ENCODE measurements at regions not wholly inside any gene's neighbourhood (a gene's known extent, or its start where the extent isn't known, plus 50 kb on each side); places are given as distances from the start of the nearest gene placed in this dataset.

DNA sequence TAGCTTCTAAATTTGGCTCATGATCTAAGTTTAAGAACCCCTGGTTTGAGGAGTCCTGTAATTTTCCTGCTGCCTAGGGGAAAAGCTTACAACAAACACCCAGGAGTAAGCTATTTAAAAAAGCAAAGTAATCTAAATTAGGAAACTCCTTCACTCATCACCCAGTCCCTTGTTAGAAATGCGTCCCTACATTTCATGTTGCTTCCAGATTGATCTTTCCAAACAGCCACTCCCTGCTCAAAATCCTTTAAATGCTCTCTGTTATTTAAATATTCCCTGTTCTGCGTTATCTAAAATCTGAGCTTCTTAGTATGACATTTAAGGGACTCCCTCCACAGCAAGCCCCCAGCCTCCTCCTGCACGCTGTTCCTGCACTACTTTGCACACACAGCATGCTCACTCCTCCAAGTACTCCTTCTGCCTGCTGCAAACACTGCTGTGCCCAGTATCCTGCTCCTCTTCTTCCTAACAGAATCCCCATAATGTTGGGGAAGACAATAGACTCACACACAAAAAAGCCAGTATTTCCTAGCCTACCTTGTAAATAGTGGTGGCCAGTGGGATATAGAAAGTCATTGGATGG, 123.3 kb upstream of the RASEF start:
- ChIA-PET CTCF (no interaction called here), POLR2A (no interaction called here)
- Mint-ChIP-seq H3K4me3 (ENCODE audit: unreplicated experiment) (no peak overlapping the region), H3K4me1 (ENCODE audit: low read depth, unreplicated experiment) (no peaks in the 10 kb centered on the region), H3K36me3 (ENCODE audit: insufficient read depth, unreplicated experiment) (no peaks in the 10 kb centered on the region), H3K9me3 (ENCODE audit: unreplicated experiment) (no peaks in the 10 kb centered on the region), H3K27me3 (ENCODE audit: insufficient read depth, unreplicated experiment) (peaks cover 10% of the 10 kb centered on the region), H3K27ac (ENCODE audit: unreplicated experiment) (no peak overlapping the region)
- BruUV-seq (replicated peaks), result no TSS peak
- intact Hi-C loops (cut with micrococcal nuclease; ENCODE audit: unreplicated experiment), result no loop called here
- Histone ChIP-seq H3K4me1 (no peaks in the 10 kb centered on the region), H3K9me3 (no peaks in the 10 kb centered on the region), H3K27me3 (replicated peaks; ENCODE audit: control insufficient read depth, insufficient read depth, low read length) (no peaks in the 10 kb centered on the region), H3K36me3 (ENCODE audit: control insufficient read depth, insufficient read depth, low read length) (no peaks in the 10 kb centered on the region), H3K4me3 (ENCODE audit: low read depth, low read length) (no peak overlapping the region)
- TF ChIP-seq, protein P1, sequence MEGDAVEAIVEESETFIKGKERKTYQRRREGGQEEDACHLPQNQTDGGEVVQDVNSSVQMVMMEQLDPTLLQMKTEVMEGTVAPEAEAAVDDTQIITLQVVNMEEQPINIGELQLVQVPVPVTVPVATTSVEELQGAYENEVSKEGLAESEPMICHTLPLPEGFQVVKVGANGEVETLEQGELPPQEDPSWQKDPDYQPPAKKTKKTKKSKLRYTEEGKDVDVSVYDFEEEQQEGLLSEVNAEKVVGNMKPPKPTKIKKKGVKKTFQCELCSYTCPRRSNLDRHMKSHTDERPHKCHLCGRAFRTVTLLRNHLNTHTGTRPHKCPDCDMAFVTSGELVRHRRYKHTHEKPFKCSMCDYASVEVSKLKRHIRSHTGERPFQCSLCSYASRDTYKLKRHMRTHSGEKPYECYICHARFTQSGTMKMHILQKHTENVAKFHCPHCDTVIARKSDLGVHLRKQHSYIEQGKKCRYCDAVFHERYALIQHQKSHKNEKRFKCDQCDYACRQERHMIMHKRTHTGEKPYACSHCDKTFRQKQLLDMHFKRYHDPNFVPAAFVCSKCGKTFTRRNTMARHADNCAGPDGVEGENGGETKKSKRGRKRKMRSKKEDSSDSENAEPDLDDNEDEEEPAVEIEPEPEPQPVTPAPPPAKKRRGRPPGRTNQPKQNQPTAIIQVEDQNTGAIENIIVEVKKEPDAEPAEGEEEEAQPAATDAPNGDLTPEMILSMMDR (IDR thresholded peaks at IDR 0.05; ENCODE audit: insufficient read depth in 1 of 2, low read depth in 1 of 2, low read length in 1 of 2, severe bottlenecking in 1 of 2, unreplicated experiment in 1 of 2), result no peak
- DNase-seq, result no peak

DNA sequence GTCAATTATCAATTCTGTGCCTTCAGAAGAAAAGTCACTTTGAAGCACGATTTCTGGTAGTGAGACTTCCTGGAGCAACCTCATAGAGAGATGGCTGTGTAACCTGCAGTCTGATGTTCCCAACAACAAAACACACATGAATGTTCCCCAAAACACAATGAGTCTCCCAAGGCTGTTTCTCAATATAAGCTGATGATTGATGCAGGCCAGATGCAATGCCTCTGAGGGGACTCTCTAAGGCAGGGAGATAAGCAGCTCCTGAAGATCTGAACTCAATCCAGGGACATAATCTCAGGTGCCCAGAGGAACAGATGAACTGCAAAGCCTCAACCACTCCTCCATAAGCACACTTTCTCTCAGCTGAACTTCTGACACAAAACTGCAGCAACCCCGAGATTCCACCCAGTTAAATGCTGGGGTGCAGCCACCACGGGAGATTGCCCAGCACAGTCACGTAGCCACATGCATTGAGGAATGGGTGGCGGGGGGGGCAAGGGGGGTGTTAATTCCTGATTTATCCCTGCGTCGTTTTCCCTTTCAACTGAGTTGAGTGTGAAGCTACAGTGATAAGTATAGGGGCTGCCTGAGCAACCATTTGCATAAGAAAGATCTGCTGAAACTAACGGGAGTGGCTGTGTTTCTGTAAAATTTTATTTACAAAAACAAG, 122.7 kb upstream of the RASEF start:
- Mint-ChIP-seq H3K27me3 (ENCODE audit: insufficient read depth, unreplicated experiment) (peaks cover 13% of the 10 kb centered on the region), H3K36me3 (ENCODE audit: insufficient read depth, unreplicated experiment) (no peaks in the 10 kb centered on the region), H3K27ac (ENCODE audit: unreplicated experiment) (no peak overlapping the region), H3K4me3 (ENCODE audit: unreplicated experiment) (no peak overlapping the region), H3K9me3 (ENCODE audit: unreplicated experiment) (no peaks in the 10 kb centered on the region), H3K4me1 (ENCODE audit: low read depth, unreplicated experiment) (no peaks in the 10 kb centered on the region)
- CTCF ChIA-PET, result no interaction called here
- DNase-seq, result no peak
- intact Hi-C loops (cut with micrococcal nuclease; ENCODE audit: unreplicated experiment), result no loop called here
- Histone ChIP-seq H3K4me3 (ENCODE audit: low read depth, low read length) (no peak overlapping the region), H3K4me1 (no peaks in the 10 kb centered on the region), H3K27me3 (replicated peaks; ENCODE audit: control insufficient read depth, insufficient read depth, low read length) (no peaks in the 10 kb centered on the region), H3K9me3 (no peaks in the 10 kb centered on the region), H3K36me3 (ENCODE audit: control insufficient read depth, insufficient read depth, low read length) (no peaks in the 10 kb centered on the region)
- no TSS peak for BruUV-seq (replicated peaks)
- TF ChIP-seq, protein P1 (IDR thresholded peaks at IDR 0.05; ENCODE audit: insufficient read depth in 1 of 2, low read depth in 1 of 2, low read length in 1 of 2, severe bottlenecking in 1 of 2, unreplicated experiment in 1 of 2), result no peak
- POLR2A ChIA-PET, result no interaction called here

DNA sequence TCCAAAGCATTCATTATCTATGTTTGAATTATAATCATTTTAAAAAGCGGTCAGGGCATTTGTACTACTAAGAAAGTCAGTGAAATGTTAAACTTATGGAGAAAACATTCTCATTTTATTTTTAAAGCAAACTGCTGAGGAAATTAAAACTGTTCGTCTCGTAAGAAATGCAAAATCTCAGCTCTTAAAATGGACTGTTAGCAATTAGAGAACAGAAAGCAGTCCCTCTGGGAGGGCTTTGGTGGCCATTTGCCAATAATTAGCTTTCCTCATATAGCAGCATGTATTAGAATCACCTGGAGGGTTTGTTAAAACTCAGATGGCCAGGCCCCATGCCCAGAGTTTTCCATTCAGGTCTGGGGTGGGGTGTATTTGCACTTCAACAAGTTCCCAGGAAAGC, 120.7 kb upstream of the RASEF start:
- ChIA-PET POLR2A (no interaction called here), CTCF (no interaction called here)
- no peak overlapping the region for H3K4me3 Mint-ChIP-seq (ENCODE audit: unreplicated experiment)
- H3K4me1 Mint-ChIP-seq (ENCODE audit: low read depth, unreplicated experiment), result no peaks in the 10 kb centered on the region
- no peaks in the 10 kb centered on the region for H3K36me3 ChIP-seq (ENCODE audit: control insufficient read depth, insufficient read depth, low read length)
- H3K9me3 Mint-ChIP-seq (ENCODE audit: unreplicated experiment), result no peaks in the 10 kb centered on the region
- H3K4me1 ChIP-seq, result no peaks in the 10 kb centered on the region
- no peak overlapping the region for H3K4me3 ChIP-seq (ENCODE audit: low read depth, low read length)
- intact Hi-C loops (cut with micrococcal nuclease; ENCODE audit: unreplicated experiment), result no loop called here
- BruUV-seq (replicated peaks), result no TSS peak
- DNase-seq, result no peak
- H3K27ac Mint-ChIP-seq (ENCODE audit: unreplicated experiment), result no peak overlapping the region
- H3K9me3 ChIP-seq, result no peaks in the 10 kb centered on the region
- H3K27me3 ChIP-seq (replicated peaks; ENCODE audit: control insufficient read depth, insufficient read depth, low read length), result no peaks in the 10 kb centered on the region
- TF ChIP-seq, protein P1 (IDR thresholded peaks at IDR 0.05; ENCODE audit: insufficient read depth in 1 of 2, low read depth in 1 of 2, low read length in 1 of 2, severe bottlenecking in 1 of 2, unreplicated experiment in 1 of 2), result no peak
- H3K36me3 Mint-ChIP-seq (ENCODE audit: insufficient read depth, unreplicated experiment), result no peaks in the 10 kb centered on the region
- peaks cover 9% of the 10 kb centered on the region for H3K27me3 Mint-ChIP-seq (ENCODE audit: insufficient read depth, unreplicated experiment)
